HEK293 (cell line): ENCODE measurements at regions not wholly inside any gene's neighbourhood (a gene's known extent, or its start where the extent isn't known, plus 50 kb on each side); places are given as distances from the start of the nearest gene placed in this dataset.

ENCODE experiments used
- CTCF ChIA-PET: fragments of 350-600 bp; formaldehyde crosslinking; extraction: SDS; loops from one replicate; lab custom pipeline; 2021; ENCODE audit warnings: antibody characterized with exemption; lab: Yijun Ruan, JAX
- POLR2A ChIA-PET: fragments of 300-600 bp; formaldehyde crosslinking; extraction: SDS; loops from one replicate; lab custom pipeline; 2020; ENCODE audit warnings: antibody characterized with exemption, inconsistent platforms; lab: Yijun Ruan, JAX
- H3K27ac ChIP-seq: fragments of 200-500 bp; sonication (Bioruptor generic); 2 replicates; pipeline ENCODE4 v1.5.1; 2014; ENCODE audit warnings: low read depth, low read length, control low read depth, inconsistent platforms; ENCODE audit errors: extremely low read depth
- H3K36me3 ChIP-seq, 2 experiments: fragments of 200-500 bp in 1 of 2; sonication (Bioruptor generic) in 1 of 2; 1 replicate in 1 of 2; 2 replicates in 1 of 2; pipeline ENCODE4 v1.5.1; 2014 to 2017; ENCODE audit warnings: inconsistent platforms in 2 of 2, low read length in 2 of 2; ENCODE audit not compliant: control insufficient read depth in 2 of 2, insufficient read depth in 1 of 2
- H3K4me1 ChIP-seq: fragments of 200-500 bp; sonication (Bioruptor generic); 2 replicates; pipeline ENCODE4 v1.5.1; 2014; ENCODE audit warnings: mild to moderate bottlenecking, low read length, inconsistent platforms; ENCODE audit not compliant: control insufficient read depth, insufficient read depth
- H3K4me3 ChIP-seq: 2 replicates; pipeline ENCODE4 v1.5.1; 2011; ENCODE audit warnings: low read depth, mild to moderate bottlenecking, control low read depth, low read length, moderate library complexity
- H3K9me3 ChIP-seq: fragments of 200-500 bp; sonication (Bioruptor generic); 2 replicates; pipeline ENCODE4 v1.5.1; 2014; ENCODE audit warnings: low read depth, low read length, inconsistent platforms; ENCODE audit not compliant: control insufficient read depth, insufficient read depth
- BCL11A ChIP-seq: fragments of 450-650 bp; formaldehyde crosslinking; IDR thresholded peaks from 2 replicates; pipeline ENCODE4 v1.5.1; 2016; ENCODE audit warnings: low read depth, missing biosample characterization, missing genetic modification characterization
- SCRT1 ChIP-seq: fragments of 450-650 bp; formaldehyde crosslinking; IDR thresholded peaks from 2 replicates; pipeline ENCODE4 v1.5.1; 2016; ENCODE audit warnings: missing biosample characterization, missing genetic modification characterization, borderline replicate concordance
- SP7 ChIP-seq: fragments of 450-650 bp; formaldehyde crosslinking; IDR thresholded peaks from 2 replicates; pipeline ENCODE4 v1.5.1; 2016; ENCODE audit warnings: missing biosample characterization, missing genetic modification characterization
- YY2 ChIP-seq: fragments of 450-650 bp; formaldehyde crosslinking; IDR thresholded peaks from 2 replicates; pipeline ENCODE4 v1.5.1; 2016; ENCODE audit warnings: missing biosample characterization, missing genetic modification characterization
- ZBTB7A ChIP-seq: fragments of 450-650 bp; formaldehyde crosslinking; IDR thresholded peaks from 2 replicates; pipeline ENCODE4 v1.5.1; 2016; ENCODE audit warnings: low read depth, missing biosample characterization, missing genetic modification characterization
- ZNF121 ChIP-seq: fragments of 450-650 bp; formaldehyde crosslinking; IDR thresholded peaks from 2 replicates; pipeline ENCODE4 v1.5.1; 2016; ENCODE audit warnings: missing biosample characterization, missing genetic modification characterization
- ZNF211 ChIP-seq: fragments of 450-650 bp; formaldehyde crosslinking; IDR thresholded peaks from 2 replicates; pipeline ENCODE4 v1.5.1; 2016; ENCODE audit warnings: low read depth, missing biosample characterization, missing genetic modification characterization
- ZNF221 ChIP-seq: fragments of 450-650 bp; formaldehyde crosslinking; IDR thresholded peaks from 2 replicates; pipeline ENCODE4 v1.5.1; 2017; ENCODE audit warnings: missing biosample characterization, missing genetic modification characterization, borderline replicate concordance
- ZNF23 ChIP-seq: fragments of 450-650 bp; formaldehyde crosslinking; IDR thresholded peaks from 2 replicates; pipeline ENCODE4 v1.5.1; 2016; ENCODE audit warnings: missing biosample characterization, missing genetic modification characterization, borderline replicate concordance
- ZNF341 ChIP-seq: fragments of 450-650 bp; formaldehyde crosslinking; IDR thresholded peaks from 2 replicates; pipeline ENCODE4; 2016; ENCODE audit warnings: low read depth, missing biosample characterization, missing genetic modification characterization
- ZNF391 ChIP-seq: fragments of 450-650 bp; formaldehyde crosslinking; IDR thresholded peaks from 2 replicates; pipeline ENCODE4 v1.5.1; 2016; ENCODE audit warnings: low read depth, missing biosample characterization, missing genetic modification characterization, borderline replicate concordance
- ZNF560 ChIP-seq: fragments of 450-650 bp; formaldehyde crosslinking; IDR thresholded peaks from 2 replicates; pipeline ENCODE4 v1.5.1; 2017; ENCODE audit warnings: missing biosample characterization, missing genetic modification characterization, borderline replicate concordance
- ZNF561 ChIP-seq: fragments of 450-650 bp; IDR thresholded peaks from 2 replicates; pipeline ENCODE4 v1.5.1; 2018; ENCODE audit warnings: missing biosample characterization, missing genetic modification characterization, borderline replicate concordance
- ZNF600 ChIP-seq: fragments of 450-650 bp; formaldehyde crosslinking; IDR thresholded peaks from 2 replicates; pipeline ENCODE4 v1.5.1; 2016; ENCODE audit warnings: missing biosample characterization, missing genetic modification characterization
- ZNF629 ChIP-seq: fragments of 450-650 bp; formaldehyde crosslinking; IDR thresholded peaks from 2 replicates; pipeline ENCODE4 v1.5.1; 2017; ENCODE audit warnings: missing biosample characterization, missing genetic modification characterization
- ZNF664 ChIP-seq: fragments of 450-650 bp; formaldehyde crosslinking; IDR thresholded peaks from 2 replicates; pipeline ENCODE4 v1.5.1; 2016; ENCODE audit warnings: missing biosample characterization, missing genetic modification characterization
- ZNF785 ChIP-seq: fragments of 450-650 bp; formaldehyde crosslinking; IDR thresholded peaks from 2 replicates; pipeline ENCODE4 v1.5.1; 2016; ENCODE audit warnings: missing biosample characterization, missing genetic modification characterization
- ZNF791 ChIP-seq: fragments of 450-650 bp; formaldehyde crosslinking; IDR thresholded peaks from 2 replicates; pipeline ENCODE4 v1.5.1; 2016; ENCODE audit warnings: missing biosample characterization, missing genetic modification characterization
- TF ChIP-seq, protein P1 (sequence below): fragments of 450-650 bp; formaldehyde crosslinking; IDR thresholded peaks from 2 replicates; pipeline ENCODE4 v1.5.1; 2016; ENCODE audit warnings: missing biosample characterization, missing genetic modification characterization
- TF ChIP-seq, protein P2 (sequence below): fragments of 450-650 bp; formaldehyde crosslinking; IDR thresholded peaks from 2 replicates; pipeline ENCODE4 v1.5.1; 2017; ENCODE audit warnings: missing biosample characterization, missing genetic modification characterization
- TF ChIP-seq, protein P3 (sequence below): fragments of 450-650 bp; formaldehyde crosslinking; IDR thresholded peaks from 2 replicates; pipeline ENCODE4 v1.5.0; 2017; ENCODE audit warnings: missing biosample characterization, missing genetic modification characterization, borderline replicate concordance
- TF ChIP-seq, protein P4 (sequence below): fragments of 450-650 bp; formaldehyde crosslinking; IDR thresholded peaks from 2 replicates; pipeline ENCODE4; 2016; ENCODE audit warnings: missing biosample characterization, missing genetic modification characterization

DNA sequence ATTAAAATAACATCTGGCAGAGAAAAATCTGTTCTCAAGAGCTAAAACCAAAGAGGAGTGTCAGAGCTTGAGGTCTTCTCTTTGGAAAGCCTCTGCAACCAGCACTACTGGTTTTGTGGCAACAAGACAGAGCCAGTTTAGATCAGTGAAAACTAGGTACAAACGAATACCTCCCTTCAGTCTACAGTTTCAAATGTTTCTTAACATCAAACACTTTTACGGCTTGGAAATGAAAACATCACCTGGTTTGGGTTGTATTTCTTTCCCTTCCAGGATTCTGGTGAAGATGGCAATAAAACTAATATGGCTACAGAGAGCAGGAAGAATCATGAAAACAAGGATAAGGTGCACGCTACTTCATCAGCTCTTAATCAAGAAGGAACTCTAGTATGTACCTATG lies 339.4 kb upstream of the ESRRG start (continued):
- no peak for TF ChIP-seq ZNF121 (tag by site-specific recombination)

DNA sequence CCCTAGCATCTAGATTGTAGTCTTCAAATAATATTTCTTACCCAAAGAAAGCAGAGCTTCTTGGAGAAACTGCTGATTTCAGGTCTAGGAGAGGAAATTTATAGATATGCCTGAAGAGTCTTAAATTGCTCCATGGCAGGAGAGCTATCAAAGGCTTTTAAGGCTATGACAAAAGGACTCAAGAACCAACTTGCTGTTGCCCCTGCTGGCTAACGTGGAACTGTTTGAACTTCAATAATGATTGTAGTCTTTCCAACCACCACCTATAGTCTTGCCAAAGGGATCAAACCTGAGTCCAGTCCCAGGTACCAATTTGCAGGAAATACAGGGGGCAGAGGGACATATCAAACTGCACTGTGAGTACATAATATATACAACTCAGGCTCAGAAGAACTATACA lies 336.2 kb upstream of the ESRRG start:
- TF ChIP-seq ZBTB7A (no peak), SCRT1 (tag by site-specific recombination) (no peak), SP7 (tag by site-specific recombination) (no peak)
- TF ChIP-seq, protein P1, sequence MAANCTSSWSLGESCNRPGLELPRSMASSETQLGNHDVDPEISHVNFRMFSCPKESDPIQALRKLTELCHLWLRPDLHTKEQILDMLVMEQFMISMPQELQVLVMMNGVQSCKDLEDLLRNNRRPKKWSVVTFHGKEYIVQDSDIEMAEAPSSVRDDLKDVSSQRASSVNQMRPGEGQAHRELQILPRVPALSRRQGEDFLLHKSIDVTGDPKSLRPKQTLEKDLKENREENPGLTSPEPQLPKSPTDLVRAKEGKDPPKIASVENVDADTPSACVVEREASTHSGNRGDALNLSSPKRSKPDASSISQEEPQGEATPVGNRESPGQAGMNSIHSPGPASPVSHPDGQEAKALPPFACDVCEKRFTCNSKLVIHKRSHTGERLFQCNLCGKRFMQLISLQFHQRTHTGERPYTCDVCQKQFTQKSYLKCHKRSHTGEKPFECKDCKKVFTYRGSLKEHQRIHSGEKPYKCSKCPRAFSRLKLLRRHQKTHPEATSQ (tag by site-specific recombination): no peak
- H3K27ac ChIP-seq: no peak overlapping the region
- no peaks in the 10 kb centered on the region for H3K9me3 ChIP-seq
- H3K4me1 ChIP-seq: no peaks in the 10 kb centered on the region
- no peaks in the 10 kb centered on the region for H3K36me3 ChIP-seq
- CTCF ChIA-PET: no interaction called here
- POLR2A ChIA-PET: no interaction called here
- H3K4me3 ChIP-seq: no peak overlapping the region

DNA sequence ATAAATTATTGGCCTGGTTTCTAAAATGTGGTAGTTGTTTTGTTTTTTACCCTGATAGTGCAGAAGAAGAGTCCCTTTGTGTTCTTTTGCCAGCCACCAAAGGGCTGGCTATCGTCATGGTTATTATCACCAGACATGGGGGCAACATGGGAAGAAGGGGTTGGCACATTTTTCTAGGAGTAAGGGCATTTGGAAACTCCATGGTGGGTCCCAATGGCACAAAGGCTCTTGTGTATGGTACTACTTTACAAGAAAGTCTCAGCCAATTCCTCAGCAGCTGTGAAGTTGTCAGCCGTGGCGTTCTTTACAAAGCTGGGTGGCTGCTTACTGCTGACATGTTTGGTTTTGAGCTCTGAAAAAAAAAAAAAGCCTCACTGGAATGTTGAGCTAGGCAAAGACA lies 330.4 kb upstream of the ESRRG start:
- Histone ChIP-seq H3K4me3 (no peak overlapping the region), H3K4me1 (no peaks in the 10 kb centered on the region), H3K36me3 (no peaks in the 10 kb centered on the region), H3K27ac (no peak overlapping the region), H3K9me3 (no peaks in the 10 kb centered on the region)
- TF ChIP-seq ZNF785 (tag by site-specific recombination) (no peak), ZNF600 (tag by site-specific recombination) (no peak), ZNF211 (tag by site-specific recombination) (no peak), BCL11A (tag by site-specific recombination) (no peak), YY2 (tag by site-specific recombination) (no peak), ZNF791 (tag by site-specific recombination) (no peak), ZNF221 (tag by site-specific recombination) (no peak), ZNF664 (tag by site-specific recombination) (no peak), ZNF391 (no peak), ZNF560 (tag by site-specific recombination) (no peak), ZNF341 (no peak), ZNF629 (tag by site-specific recombination) (no peak), ZNF23 (tag by site-specific recombination) (no peak), ZNF561 (no peak)
- TF ChIP-seq, protein P2, sequence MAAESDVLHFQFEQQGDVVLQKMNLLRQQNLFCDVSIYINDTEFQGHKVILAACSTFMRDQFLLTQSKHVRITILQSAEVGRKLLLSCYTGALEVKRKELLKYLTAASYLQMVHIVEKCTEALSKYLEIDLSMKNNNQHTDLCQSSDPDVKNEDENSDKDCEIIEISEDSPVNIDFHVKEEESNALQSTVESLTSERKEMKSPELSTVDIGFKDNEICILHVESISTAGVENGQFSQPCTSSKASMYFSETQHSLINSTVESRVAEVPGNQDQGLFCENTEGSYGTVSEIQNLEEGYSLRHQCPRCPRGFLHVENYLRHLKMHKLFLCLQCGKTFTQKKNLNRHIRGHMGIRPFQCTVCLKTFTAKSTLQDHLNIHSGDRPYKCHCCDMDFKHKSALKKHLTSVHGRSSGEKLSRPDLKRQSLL (tag by site-specific recombination): no peak
- TF ChIP-seq, protein P3, sequence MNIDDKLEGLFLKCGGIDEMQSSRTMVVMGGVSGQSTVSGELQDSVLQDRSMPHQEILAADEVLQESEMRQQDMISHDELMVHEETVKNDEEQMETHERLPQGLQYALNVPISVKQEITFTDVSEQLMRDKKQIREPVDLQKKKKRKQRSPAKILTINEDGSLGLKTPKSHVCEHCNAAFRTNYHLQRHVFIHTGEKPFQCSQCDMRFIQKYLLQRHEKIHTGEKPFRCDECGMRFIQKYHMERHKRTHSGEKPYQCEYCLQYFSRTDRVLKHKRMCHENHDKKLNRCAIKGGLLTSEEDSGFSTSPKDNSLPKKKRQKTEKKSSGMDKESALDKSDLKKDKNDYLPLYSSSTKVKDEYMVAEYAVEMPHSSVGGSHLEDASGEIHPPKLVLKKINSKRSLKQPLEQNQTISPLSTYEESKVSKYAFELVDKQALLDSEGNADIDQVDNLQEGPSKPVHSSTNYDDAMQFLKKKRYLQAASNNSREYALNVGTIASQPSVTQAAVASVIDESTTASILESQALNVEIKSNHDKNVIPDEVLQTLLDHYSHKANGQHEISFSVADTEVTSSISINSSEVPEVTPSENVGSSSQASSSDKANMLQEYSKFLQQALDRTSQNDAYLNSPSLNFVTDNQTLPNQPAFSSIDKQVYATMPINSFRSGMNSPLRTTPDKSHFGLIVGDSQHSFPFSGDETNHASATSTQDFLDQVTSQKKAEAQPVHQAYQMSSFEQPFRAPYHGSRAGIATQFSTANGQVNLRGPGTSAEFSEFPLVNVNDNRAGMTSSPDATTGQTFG (tag by site-specific recombination): no peak
- TF ChIP-seq, protein P4, sequence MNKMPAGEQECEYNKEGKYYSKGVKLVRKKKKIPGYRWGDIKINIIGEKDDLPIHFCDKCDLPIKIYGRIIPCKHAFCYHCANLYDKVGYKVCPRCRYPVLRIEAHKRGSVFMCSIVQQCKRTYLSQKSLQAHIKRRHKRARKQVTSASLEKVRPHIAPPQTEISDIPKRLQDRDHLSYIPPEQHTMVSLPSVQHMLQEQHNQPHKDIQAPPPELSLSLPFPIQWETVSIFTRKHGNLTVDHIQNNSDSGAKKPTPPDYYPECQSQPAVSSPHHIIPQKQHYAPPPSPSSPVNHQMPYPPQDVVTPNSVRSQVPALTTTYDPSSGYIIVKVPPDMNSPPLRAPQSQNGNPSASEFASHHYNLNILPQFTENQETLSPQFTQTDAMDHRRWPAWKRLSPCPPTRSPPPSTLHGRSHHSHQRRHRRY (tag by site-specific recombination): no peak
- POLR2A ChIA-PET: no interaction called here
- CTCF ChIA-PET: no interaction called here
